ENCODE measurements at regions not wholly inside any gene's neighbourhood (a gene's known extent, or its start where the extent isn't known, plus 50 kb on each side); places are given as distances from the start of the nearest gene placed in this dataset.

- TF ChIP-seq EZH2 (IDR thresholded peaks at IDR 0.05; ENCODE audit: borderline replicate concordance, low read length), result no peak
- TF ChIP-seq CTCF (IDR thresholded peaks at IDR 0.05; ENCODE audit: low read length), result no peak
- Histone ChIP-seq H3K4me2 (ENCODE audit: low read length) (no peak overlapping the region), H4K20me1 (ENCODE audit: insufficient read depth, low read length) (no peaks in the 10 kb centered on the region), H3K79me2 (ENCODE audit: insufficient read depth, low read length) (no peaks in the 10 kb centered on the region), H3K36me3 (ENCODE audit: insufficient read depth, low read length) (no peaks in the 10 kb centered on the region), H3K9me3 (ENCODE audit: low read length) (no peaks in the 10 kb centered on the region), H3K9me2 (ENCODE audit: low read depth, low read length) (no peaks in the 10 kb centered on the region), H3F3A (ENCODE audit: insufficient read depth, low read length) (no peaks in the 10 kb centered on the region), H3K27me3 (ENCODE audit: insufficient read depth, low read length) (no peaks in the 10 kb centered on the region), H3K4me1 (ENCODE audit: insufficient read depth, low read length, severe bottlenecking) (no peaks in the 10 kb centered on the region), H3K4me3 (ENCODE audit: low read depth, low read length, poor library complexity, severe bottlenecking) (no peak overlapping the region), H2AFZ (ENCODE audit: low read length) (no peak overlapping the region), H3K27ac (ENCODE audit: low read depth, low read length, poor library complexity, severe bottlenecking) (no peak overlapping the region), H3K9ac (ENCODE audit: low read length) (no peak overlapping the region)
Measured at GRCh38 chr1:56017336-56017735, 562.0 kb downstream of the PLPP3 start.

- H3K4me3 ChIP-seq (ENCODE audit: low read depth, low read length, poor library complexity, severe bottlenecking), result no peak overlapping the region
- H3K9me3 ChIP-seq (ENCODE audit: low read length), result no peaks in the 10 kb centered on the region
- H3K9ac ChIP-seq (ENCODE audit: low read length), result no peak overlapping the region
- no peaks in the 10 kb centered on the region for H3K4me1 ChIP-seq (ENCODE audit: insufficient read depth, low read length, severe bottlenecking)
- no peak for TF ChIP-seq EZH2 (IDR thresholded peaks at IDR 0.05; ENCODE audit: borderline replicate concordance, low read length)
- H3K79me2 ChIP-seq (ENCODE audit: insufficient read depth, low read length), result no peaks in the 10 kb centered on the region
- no peak overlapping the region for H3K27ac ChIP-seq (ENCODE audit: low read depth, low read length, poor library complexity, severe bottlenecking)
- H4K20me1 ChIP-seq (ENCODE audit: insufficient read depth, low read length), result no peaks in the 10 kb centered on the region
- H3K36me3 ChIP-seq (ENCODE audit: insufficient read depth, low read length), result no peaks in the 10 kb centered on the region
- H2AFZ ChIP-seq (ENCODE audit: low read length), result no peak overlapping the region
- no peaks in the 10 kb centered on the region for H3F3A ChIP-seq (ENCODE audit: insufficient read depth, low read length)
- H3K4me2 ChIP-seq (ENCODE audit: low read length), result no peak overlapping the region
- H3K27me3 ChIP-seq (ENCODE audit: insufficient read depth, low read length), result no peaks in the 10 kb centered on the region
- no peaks in the 10 kb centered on the region for H3K9me2 ChIP-seq (ENCODE audit: low read depth, low read length)
Measured at GRCh38 chr1:56003846-56004245, 575.5 kb downstream of the PLPP3 start.

GRCh38 chr1:56002231-56002630 is 577.1 kb downstream of the PLPP3 start:
- H3K4me1 ChIP-seq (ENCODE audit: insufficient read depth, low read length, severe bottlenecking), result no peaks in the 10 kb centered on the region
- H3K9me3 ChIP-seq (ENCODE audit: low read length), result no peaks in the 10 kb centered on the region
- H2AFZ ChIP-seq (ENCODE audit: low read length), result no peak overlapping the region
- H3K27ac ChIP-seq (ENCODE audit: low read depth, low read length, poor library complexity, severe bottlenecking), result no peak overlapping the region
- TF ChIP-seq CTCF (IDR thresholded peaks at IDR 0.05; ENCODE audit: low read length) (no peak), EZH2 (IDR thresholded peaks at IDR 0.05; ENCODE audit: borderline replicate concordance, low read length) (no peak)
- no peaks in the 10 kb centered on the region for H3K27me3 ChIP-seq (ENCODE audit: insufficient read depth, low read length)
- no peak overlapping the region for H3K9ac ChIP-seq (ENCODE audit: low read length)
- H3K9me2 ChIP-seq (ENCODE audit: low read depth, low read length), result no peaks in the 10 kb centered on the region
- no peaks in the 10 kb centered on the region for H3F3A ChIP-seq (ENCODE audit: insufficient read depth, low read length)
- H4K20me1 ChIP-seq (ENCODE audit: insufficient read depth, low read length), result no peaks in the 10 kb centered on the region
- no peak overlapping the region for H3K4me2 ChIP-seq (ENCODE audit: low read length)
- H3K79me2 ChIP-seq (ENCODE audit: insufficient read depth, low read length), result no peaks in the 10 kb centered on the region
- no peak overlapping the region for H3K4me3 ChIP-seq (ENCODE audit: low read depth, low read length, poor library complexity, severe bottlenecking)
- H3K36me3 ChIP-seq (ENCODE audit: insufficient read depth, low read length), result no peaks in the 10 kb centered on the region

GRCh38 chr1:56000424-56000823 is 578.9 kb downstream of the PLPP3 start:
- Histone ChIP-seq H3K9ac (ENCODE audit: low read length) (no peak overlapping the region), H3K27ac (ENCODE audit: low read depth, low read length, poor library complexity, severe bottlenecking) (no peak overlapping the region), H3K9me3 (ENCODE audit: low read length) (no peaks in the 10 kb centered on the region), H3K36me3 (ENCODE audit: insufficient read depth, low read length) (no peaks in the 10 kb centered on the region), H4K20me1 (ENCODE audit: insufficient read depth, low read length) (no peaks in the 10 kb centered on the region), H3F3A (ENCODE audit: insufficient read depth, low read length) (no peaks in the 10 kb centered on the region), H3K27me3 (ENCODE audit: insufficient read depth, low read length) (no peaks in the 10 kb centered on the region), H3K9me2 (ENCODE audit: low read depth, low read length) (no peaks in the 10 kb centered on the region), H3K4me2 (ENCODE audit: low read length) (no peak overlapping the region), H3K79me2 (ENCODE audit: insufficient read depth, low read length) (no peaks in the 10 kb centered on the region), H2AFZ (ENCODE audit: low read length) (no peak overlapping the region), H3K4me1 (ENCODE audit: insufficient read depth, low read length, severe bottlenecking) (no peaks in the 10 kb centered on the region), H3K4me3 (ENCODE audit: low read depth, low read length, poor library complexity, severe bottlenecking) (no peak overlapping the region)
- TF ChIP-seq CTCF (IDR thresholded peaks at IDR 0.05; ENCODE audit: low read length) (no peak), EZH2 (IDR thresholded peaks at IDR 0.05; ENCODE audit: borderline replicate concordance, low read length) (no peak)
